ENCODE measurements at regions not wholly inside any gene's neighbourhood (a gene's known extent, or its start where the extent isn't known, plus 50 kb on each side); places are given as distances from the start of the nearest gene placed in this dataset.
"Not testable (repeated sequence)": the region's sequence is repeated elsewhere in the genome, so short reads cannot be mapped to it uniquely, and the experiment has no call there.

DNA sequence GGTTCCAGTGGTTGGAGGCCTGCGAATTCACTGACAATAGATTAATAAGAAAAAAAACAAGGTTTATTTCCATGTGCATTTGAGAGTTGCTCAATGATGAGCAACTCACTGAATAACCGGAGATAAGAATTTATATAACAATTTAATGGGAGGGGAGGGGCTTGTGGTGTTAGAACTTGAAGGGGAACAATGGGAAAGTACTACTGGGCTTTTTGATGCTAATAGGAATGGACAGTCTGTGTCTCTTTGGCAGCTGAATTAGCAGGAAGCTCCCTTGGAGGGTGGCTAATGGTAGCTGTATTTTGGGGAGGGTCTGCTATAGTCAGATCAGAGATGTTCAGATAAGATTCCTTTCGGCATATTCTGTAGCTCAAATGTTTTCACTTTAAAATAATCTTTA lies 62.4 kb upstream of the GMDS start:
- no peak for DNase-seq (ENCODE audit: low read depth in 2 of 2)

GRCh38 chr6:2305951-2306350 lies 60.5 kb upstream of the GMDS start:
- DNase-seq (ENCODE audit: low read depth in 2 of 2): no peak

- DNase-seq (ENCODE audit: low read depth in 2 of 2): not testable (repeated sequence)
These were observed 57.1 kb upstream of the GMDS start for GRCh38 chr6:2302482-2302881.

DNA sequence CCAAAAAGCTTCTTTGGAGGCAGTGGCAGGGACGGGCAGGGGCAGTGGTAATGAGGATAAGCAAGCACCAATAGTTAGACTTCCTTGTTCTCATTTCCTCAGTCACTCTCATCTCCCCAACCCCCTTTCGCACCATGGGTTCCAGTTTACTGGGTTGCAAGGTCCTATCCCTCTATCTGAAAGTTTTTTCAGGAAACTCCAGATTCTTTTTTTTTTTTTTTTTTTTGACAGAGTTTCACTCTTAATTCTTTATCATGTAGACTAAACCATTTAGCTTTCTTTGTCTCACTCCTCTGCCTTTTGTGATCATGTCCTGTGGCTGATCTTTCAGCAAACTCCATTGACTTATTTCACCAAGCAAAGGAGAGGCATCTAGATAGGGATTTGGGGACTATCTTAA lies 51.4 kb upstream of the GMDS start:
- DNase-seq (ENCODE audit: low read depth in 2 of 2): no peak
